ENCODE measurements at regions not wholly inside any gene's neighbourhood (a gene's known extent, or its start where the extent isn't known, plus 50 kb on each side); places are given as distances from the start of the nearest gene placed in this dataset.
"Not testable (repeated sequence)": the region's sequence is repeated elsewhere in the genome, so short reads cannot be mapped to it uniquely, and the experiment has no call there.

DNA sequence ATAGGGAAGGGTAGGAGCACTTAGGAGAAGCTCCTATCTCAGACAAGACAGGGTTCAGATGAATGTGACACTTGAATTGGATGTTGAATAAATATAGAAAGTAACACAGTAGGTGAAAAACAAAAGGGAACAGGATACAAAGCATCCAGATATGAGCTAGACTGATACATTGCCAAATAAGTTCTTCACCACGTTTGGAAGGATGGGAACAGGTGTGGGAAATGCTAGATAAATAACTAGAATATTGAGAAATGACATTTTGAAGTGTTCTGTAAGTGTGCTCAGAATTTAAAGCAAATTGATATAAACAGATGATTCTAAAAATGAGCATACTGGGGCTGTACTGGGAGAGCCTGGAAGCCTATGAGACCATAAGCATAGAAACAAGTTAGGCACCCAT is 340.1 kb upstream of the PRR16 start (continued):
- TF ChIP-seq ZNF585B (tag by site-specific recombination; IDR thresholded peaks at IDR 0.05) (no peak), PBX3 (CRISPR knock-in tag; IDR thresholded peaks at IDR 0.05) (no peak), ZBTB1 (tag by site-specific recombination; IDR thresholded peaks at IDR 0.05) (no peak), FEZF1 (tag by site-specific recombination; IDR thresholded peaks at IDR 0.05) (no peak), ZSCAN30 (tag by site-specific recombination; IDR thresholded peaks at IDR 0.05) (no peak), RBAK (tag by site-specific recombination; IDR thresholded peaks at IDR 0.05) (no peak)
- TF ChIP-seq, protein P1, sequence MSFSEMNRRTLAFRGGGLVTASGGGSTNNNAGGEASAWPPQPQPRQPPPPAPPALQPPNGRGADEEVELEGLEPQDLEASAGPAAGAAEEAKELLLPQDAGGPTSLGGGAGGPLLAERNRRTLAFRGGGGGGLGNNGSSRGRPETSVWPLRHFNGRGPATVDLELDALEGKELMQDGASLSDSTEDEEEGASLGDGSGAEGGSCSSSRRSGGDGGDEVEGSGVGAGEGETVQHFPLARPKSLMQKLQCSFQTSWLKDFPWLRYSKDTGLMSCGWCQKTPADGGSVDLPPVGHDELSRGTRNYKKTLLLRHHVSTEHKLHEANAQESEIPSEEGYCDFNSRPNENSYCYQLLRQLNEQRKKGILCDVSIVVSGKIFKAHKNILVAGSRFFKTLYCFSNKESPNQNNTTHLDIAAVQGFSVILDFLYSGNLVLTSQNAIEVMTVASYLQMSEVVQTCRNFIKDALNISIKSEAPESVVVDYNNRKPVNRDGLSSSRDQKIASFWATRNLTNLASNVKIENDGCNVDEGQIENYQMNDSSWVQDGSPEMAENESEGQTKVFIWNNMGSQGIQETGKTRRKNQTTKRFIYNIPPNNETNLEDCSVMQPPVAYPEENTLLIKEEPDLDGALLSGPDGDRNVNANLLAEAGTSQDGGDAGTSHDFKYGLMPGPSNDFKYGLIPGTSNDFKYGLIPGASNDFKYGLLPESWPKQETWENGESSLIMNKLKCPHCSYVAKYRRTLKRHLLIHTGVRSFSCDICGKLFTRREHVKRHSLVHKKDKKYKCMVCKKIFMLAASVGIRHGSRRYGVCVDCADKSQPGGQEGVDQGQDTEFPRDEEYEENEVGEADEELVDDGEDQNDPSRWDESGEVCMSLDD (tag by site-specific recombination; IDR thresholded peaks at IDR 0.05), result no peak

DNA sequence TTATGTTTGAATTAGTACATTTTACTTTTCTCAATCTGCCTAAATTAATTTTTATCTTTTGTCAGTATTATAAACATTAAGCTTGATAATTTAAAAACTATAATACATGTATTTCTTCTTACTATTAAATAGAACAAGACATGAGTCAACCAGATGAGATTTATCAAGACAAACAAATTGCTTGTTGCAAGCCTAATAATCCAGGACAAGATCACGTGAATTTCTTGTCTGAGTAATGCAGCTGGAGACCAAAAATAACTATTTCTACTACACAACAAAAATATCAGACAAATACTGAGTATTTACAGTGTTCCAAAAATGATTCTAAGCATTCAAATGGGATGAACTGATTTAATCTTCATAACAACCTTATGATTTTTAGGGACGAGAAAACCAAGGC is 339.1 kb upstream of the PRR16 start:
- H3K4me1 ChIP-seq (ENCODE audit: control insufficient read depth, insufficient read depth, low read length), result no peaks in the 10 kb centered on the region
- ChIA-PET POLR2A (no interaction called here), CTCF (no interaction called here)
- H3K36me3 ChIP-seq (ENCODE audit: control insufficient read depth in 2 of 2, insufficient read depth in 1 of 2, low read length in 2 of 2), result no peaks in the 10 kb centered on the region
- no peaks in the 10 kb centered on the region for H3K9me3 ChIP-seq (ENCODE audit: control insufficient read depth, insufficient read depth, low read depth, low read length)
- TF ChIP-seq WT1 (tag by site-specific recombination; IDR thresholded peaks at IDR 0.05) (no peak), MEIS1 (CRISPR knock-in tag; IDR thresholded peaks at IDR 0.05; ENCODE audit: borderline replicate concordance) (no peak), ZNF426 (tag by site-specific recombination; IDR thresholded peaks at IDR 0.05) (no peak), ZNF174 (tag by site-specific recombination; IDR thresholded peaks at IDR 0.05) (no peak), ZNF664 (tag by site-specific recombination; IDR thresholded peaks at IDR 0.05) (no peak), ZFP69B (tag by site-specific recombination; IDR thresholded peaks at IDR 0.05) (no peak), ZFP41 (tag by site-specific recombination; IDR thresholded peaks at IDR 0.05; ENCODE audit: borderline replicate concordance) (no peak), ZNF175 (tag by site-specific recombination; IDR thresholded peaks at IDR 0.05) (no peak), SP7 (tag by site-specific recombination; IDR thresholded peaks at IDR 0.05) (no peak)
- no peak overlapping the region for H3K4me3 ChIP-seq (ENCODE audit: low read depth, low read length)
- no peak overlapping the region for H3K27ac ChIP-seq (ENCODE audit: extremely low read depth, low read depth, low read length)

GRCh38 chr5:120132347-120132746 is 331.8 kb upstream of the PRR16 start:
- TF ChIP-seq SETDB1 (IDR thresholded peaks at IDR 0.05; ENCODE audit: insufficient read length, low read length), result peak; percentile 66

DNA sequence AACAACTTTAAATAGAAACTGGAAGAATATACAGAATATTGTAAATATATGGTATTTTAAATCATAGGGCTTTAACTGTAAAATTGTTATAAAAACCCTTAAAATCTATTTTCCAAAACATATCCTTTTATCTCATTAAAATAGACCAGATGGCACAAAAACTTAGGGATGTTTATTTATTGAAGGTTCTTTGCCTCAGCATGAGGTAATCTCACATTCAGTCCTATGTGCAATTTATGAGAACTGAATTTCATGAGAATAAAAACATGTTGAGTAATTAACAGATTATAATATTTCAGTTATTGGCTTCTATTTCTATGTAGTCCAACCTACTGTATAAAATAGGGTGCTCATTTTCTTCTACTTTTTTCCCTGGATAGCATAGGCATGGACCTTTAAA is 329.2 kb upstream of the PRR16 start:
- H3K4me1 ChIP-seq (ENCODE audit: control insufficient read depth, insufficient read depth, low read length), result no peaks in the 10 kb centered on the region
- CTCF ChIA-PET, result no interaction called here
- TF ChIP-seq ZNF2 (tag by site-specific recombination; IDR thresholded peaks at IDR 0.05), result no peak
- no peak for TF ChIP-seq ZNF148 (tag by site-specific recombination; IDR thresholded peaks at IDR 0.05; ENCODE audit: borderline replicate concordance)
- TF ChIP-seq ZBTB20 (tag by site-specific recombination; IDR thresholded peaks at IDR 0.05), result no peak
- H3K9me3 ChIP-seq (ENCODE audit: control insufficient read depth, insufficient read depth, low read depth, low read length), result no peaks in the 10 kb centered on the region
- no peak overlapping the region for H3K4me3 ChIP-seq (ENCODE audit: low read depth, low read length)
- no peak overlapping the region for H3K27ac ChIP-seq (ENCODE audit: extremely low read depth, low read depth, low read length)
- no peaks in the 10 kb centered on the region for H3K36me3 ChIP-seq (ENCODE audit: control insufficient read depth in 2 of 2, insufficient read depth in 1 of 2, low read length in 2 of 2)
- POLR2A ChIA-PET, result no interaction called here

More at GRCh38 chr5:120132347-120132746, 331.8 kb upstream of the PRR16 start:
- H3K4me3 ChIP-seq (ENCODE audit: low read depth, low read length); POLR2A ChIA-PET; H3K36me3 ChIP-seq (ENCODE audit: control insufficient read depth in 2 of 2, insufficient read depth in 1 of 2, low read length in 2 of 2); H3K27ac ChIP-seq (ENCODE audit: extremely low read depth, low read depth, low read length); H3K9me3 ChIP-seq (ENCODE audit: control insufficient read depth, insufficient read depth, low read depth, low read length); H3K4me1 ChIP-seq (ENCODE audit: control insufficient read depth, insufficient read depth, low read length); CTCF ChIA-PET: not testable (repeated sequence)

Data from HEK293 (cell line).